Naive thymus-derived CD8-positive, alpha-beta T cell (primary cell): ENCODE measurements at regions not wholly inside any gene's neighbourhood (a gene's known extent, or its start where the extent isn't known, plus 50 kb on each side); places are given as distances from the start of the nearest gene placed in this dataset.

Experiments used
- ATAC-seq, 2 donors: fragments of 150-1000 bp; cut with Tn5 transposase in 1 of 2; sonication (Bioruptor Pico), chemical (Tn5 transposase) in 1 of 2; 1 replicate in 1 of 2; 2 replicates in 1 of 2; pipeline ENCODE4 v1.10.0; 2021; ENCODE audit warnings: mild to moderate bottlenecking in 2 of 2, moderate library complexity in 2 of 2
- POLR2A ChIA-PET: fragments of 350-600 bp; sonication (Branson Sonifier 250); formaldehyde crosslinking; loops from one replicate; lab custom pipeline; 2021; ENCODE audit warnings: antibody characterized with exemption; lab: Charles Lee
- DNase-seq, 10 donors: peaks; one replicate each; pipeline versions ENCODE4 v3.0.0 to v3.0.0-alpha.2; 2020 to 2022
- H3K27ac Mint-ChIP-seq, 10 donors: one replicate each; pipeline ENCODE4 v1.8.0; 2020 to 2022; ENCODE audit warnings: mild to moderate bottlenecking in 10 of 10, mixed read lengths in 10 of 10, moderate library complexity in 4 of 10, inconsistent platforms in 1 of 10
- H3K27me3 Mint-ChIP-seq, 5 donors: one replicate each; pipeline ENCODE4 v1.8.0; 2021 to 2022; ENCODE audit warnings: mixed read lengths in 5 of 5
- H3K36me3 Mint-ChIP-seq, 3 donors: one replicate each; pipeline ENCODE4 v1.8.0; 2020 to 2022; ENCODE audit warnings: mixed read lengths in 3 of 3, mild to moderate bottlenecking in 2 of 3, inconsistent platforms in 1 of 3
- H3K4me1 Mint-ChIP-seq, 4 donors: one replicate each; pipeline ENCODE4 v1.8.0; 2021 to 2022; ENCODE audit warnings: mixed read lengths in 4 of 4
- H3K4me3 Mint-ChIP-seq, 10 donors: one replicate each; pipeline ENCODE4 v1.8.0; 2020 to 2022; ENCODE audit warnings: mild to moderate bottlenecking in 10 of 10, mixed read lengths in 10 of 10, moderate library complexity in 6 of 10, inconsistent platforms in 1 of 10
- H3K9me3 Mint-ChIP-seq, 9 donors: one replicate each; pipeline ENCODE4 v1.8.0; 2020 to 2022; ENCODE audit warnings: mixed read lengths in 9 of 9, mild to moderate bottlenecking in 3 of 9, inconsistent platforms in 1 of 9, moderate library complexity in 1 of 9

DNA sequence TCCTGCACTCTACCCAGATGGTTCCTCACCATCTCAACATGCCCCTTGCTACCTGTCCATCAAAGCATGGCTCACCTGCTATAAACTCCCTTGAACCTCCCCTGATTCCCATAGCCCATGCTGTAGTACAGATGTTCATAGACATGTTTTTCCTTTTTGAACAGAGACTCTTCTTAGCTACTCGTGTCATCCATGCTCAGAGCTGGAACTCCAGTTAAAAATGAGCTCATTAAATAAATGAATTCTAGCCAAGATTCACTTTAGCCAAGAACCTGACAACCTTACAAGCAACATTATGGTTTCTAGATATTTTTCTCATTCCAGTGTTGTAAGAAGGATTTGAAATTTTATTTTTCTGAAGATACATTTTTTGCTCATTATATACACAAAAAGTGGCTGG is 65.0 kb downstream of the SCG2 start:
- H3K9me3 Mint-ChIP-seq, result peaks cover 0 to 14% (median 0%) of the 10 kb centered on the region in 9 donors
- POLR2A ChIA-PET, result no interaction called here
- H3K27me3 Mint-ChIP-seq, result peaks cover 0 to 15% (median 0%) of the 10 kb centered on the region in 5 donors
- DNase-seq, result no peak
- H3K27ac Mint-ChIP-seq, result no peak overlapping the region
- ATAC-seq, result no peak
- H3K4me3 Mint-ChIP-seq, result no peak overlapping the region
- no peaks in the 10 kb centered on the region for H3K4me1 Mint-ChIP-seq
- H3K36me3 Mint-ChIP-seq, result no peaks in the 10 kb centered on the region

DNA sequence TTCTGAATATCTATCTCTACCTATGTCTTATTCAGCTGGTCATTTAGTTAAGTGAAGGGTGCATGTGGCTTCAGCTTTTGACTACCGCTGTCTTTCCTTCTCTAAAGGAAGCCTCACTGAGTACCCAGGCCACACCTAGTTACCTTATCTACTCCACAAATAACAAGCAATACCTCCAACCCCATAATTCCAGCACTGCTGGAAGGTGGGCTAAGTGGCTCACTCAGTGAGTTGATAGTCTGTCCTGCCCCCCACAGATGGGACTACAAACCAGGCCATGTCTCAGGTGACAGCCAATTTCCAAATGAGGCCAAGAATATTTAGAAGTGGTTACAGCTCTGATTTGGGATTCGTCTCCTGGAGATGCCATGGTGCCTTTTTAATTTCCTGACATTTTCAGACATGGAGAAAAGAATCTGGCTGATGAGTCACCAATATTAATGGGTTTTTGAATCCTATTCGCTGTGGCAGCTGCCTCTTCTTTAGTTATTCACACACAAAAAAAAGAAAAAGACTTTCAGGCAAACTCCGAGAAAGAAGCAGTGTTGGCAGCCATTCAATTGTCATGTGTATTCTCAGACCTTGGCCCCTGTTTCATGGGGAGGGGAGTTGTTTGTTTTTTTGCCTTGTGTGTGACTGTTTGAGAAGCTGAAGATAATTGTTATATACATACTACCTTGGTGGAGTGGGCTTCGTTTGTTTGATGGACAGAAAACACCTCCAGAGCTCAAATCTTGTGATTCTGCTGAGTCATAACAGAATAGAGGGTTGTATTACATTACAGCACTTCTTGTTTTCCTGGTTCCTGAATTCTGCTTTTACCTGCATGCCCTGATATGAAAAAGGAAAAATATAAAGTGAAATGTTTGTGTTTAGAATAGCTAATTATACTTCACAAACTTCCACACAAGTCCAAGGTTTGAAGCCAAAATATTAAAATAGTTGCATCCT is 64.2 kb downstream of the SCG2 start:
- H3K9me3 Mint-ChIP-seq, result peaks cover 0 to 14% (median 0%) of the 10 kb centered on the region in 9 donors
- H3K4me1 Mint-ChIP-seq, result no peaks in the 10 kb centered on the region
- POLR2A ChIA-PET, result no interaction called here
- DNase-seq (no peak), ATAC-seq (no peak)
- peaks cover 0 to 15% (median 0%) of the 10 kb centered on the region in 5 donors for H3K27me3 Mint-ChIP-seq
- H3K27ac Mint-ChIP-seq, result no peak overlapping the region
- H3K4me3 Mint-ChIP-seq, result no peak overlapping the region
- H3K36me3 Mint-ChIP-seq, result no peaks in the 10 kb centered on the region

DNA sequence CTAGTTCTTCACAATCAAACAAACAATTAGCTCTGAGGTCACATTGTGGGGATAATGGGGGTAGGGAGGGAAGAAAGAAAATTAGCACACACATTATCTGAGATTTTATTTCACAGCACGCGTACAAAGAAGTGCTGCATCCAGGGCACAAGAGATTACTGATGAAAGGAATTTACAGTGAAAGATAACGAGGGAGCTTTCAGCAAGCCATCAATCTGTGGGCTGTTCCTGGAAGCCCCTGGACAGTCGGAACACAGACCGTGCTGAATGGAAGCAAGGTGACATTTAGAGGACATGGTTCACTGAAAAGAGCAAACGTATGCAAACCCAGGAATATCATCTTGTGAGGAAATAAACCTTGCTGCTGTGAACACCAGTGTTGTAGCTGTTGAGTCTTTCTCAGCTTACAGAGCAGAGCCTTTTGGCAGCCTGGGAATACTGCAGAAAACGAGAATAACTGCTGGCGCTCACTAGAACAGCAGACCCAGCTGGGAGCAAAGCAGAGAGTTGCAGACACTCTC is 63.2 kb downstream of the SCG2 start:
- no peak overlapping the region for H3K27ac Mint-ChIP-seq
- H3K27me3 Mint-ChIP-seq, result peaks cover 0 to 15% (median 0%) of the 10 kb centered on the region in 5 donors
- ATAC-seq (no peak), DNase-seq (no peak)
- peaks cover 0 to 14% (median 0%) of the 10 kb centered on the region in 9 donors for H3K9me3 Mint-ChIP-seq
- no peaks in the 10 kb centered on the region for H3K36me3 Mint-ChIP-seq
- no peaks in the 10 kb centered on the region for H3K4me1 Mint-ChIP-seq
- no peak overlapping the region for H3K4me3 Mint-ChIP-seq
- POLR2A ChIA-PET, result no interaction called here

DNA sequence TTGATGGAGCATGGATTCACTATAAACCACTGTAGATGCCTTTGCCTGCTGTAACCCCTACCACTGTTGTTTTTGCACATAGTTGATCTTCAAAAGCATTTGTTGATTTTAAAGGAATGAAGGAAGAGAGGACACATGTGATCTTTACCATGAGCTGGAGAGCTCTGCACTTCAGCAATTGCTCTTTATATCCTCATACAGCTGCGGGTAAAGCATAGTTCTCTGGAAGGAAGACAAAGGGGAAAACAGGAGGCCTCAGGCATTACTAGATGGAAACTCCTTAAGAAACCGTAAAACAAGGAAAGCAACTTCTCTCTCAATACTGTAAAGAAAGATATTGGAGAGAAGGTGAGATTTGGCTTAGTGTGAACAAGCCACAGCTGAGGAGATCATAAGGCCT is 60.6 kb downstream of the SCG2 start:
- Mint-ChIP-seq H3K4me3 (no peak overlapping the region), H3K27ac (no peak overlapping the region), H3K27me3 (peaks cover 0 to 12% (median 0%) of the 10 kb centered on the region in 5 donors), H3K36me3 (no peaks in the 10 kb centered on the region), H3K9me3 (peaks cover 0 to 9% (median 0%) of the 10 kb centered on the region in 9 donors), H3K4me1 (no peaks in the 10 kb centered on the region)
- DNase-seq (no peak), ATAC-seq (no peak)
- POLR2A ChIA-PET, result no interaction called here

DNA sequence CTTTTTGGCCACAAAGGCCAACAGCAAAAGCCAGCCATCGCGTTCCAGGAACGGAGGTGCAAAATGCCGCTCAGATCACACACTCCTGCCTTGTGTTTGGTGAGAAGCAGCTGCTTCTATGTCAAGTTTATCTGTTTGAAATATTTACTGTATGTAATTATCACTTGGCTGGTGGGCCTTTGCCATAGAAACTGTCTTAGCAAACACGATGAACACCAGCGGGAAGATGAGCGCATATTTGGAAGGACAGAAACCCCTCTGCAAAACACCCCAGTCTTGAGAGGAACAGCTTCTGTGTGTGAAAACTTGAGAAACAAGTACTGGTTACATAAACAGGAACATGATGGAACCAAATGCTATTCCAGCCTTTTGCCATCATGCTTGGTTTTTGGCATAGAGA is 59.7 kb downstream of the SCG2 start:
- Mint-ChIP-seq H3K9me3 (no peaks in the 10 kb centered on the region), H3K36me3 (no peaks in the 10 kb centered on the region), H3K4me3 (no peak overlapping the region), H3K4me1 (no peaks in the 10 kb centered on the region), H3K27ac (no peak overlapping the region), H3K27me3 (peaks cover 0 to 7% (median 0%) of the 10 kb centered on the region in 5 donors)
- POLR2A ChIA-PET, result no interaction called here
- ATAC-seq (no peak), DNase-seq (no peak)

DNA sequence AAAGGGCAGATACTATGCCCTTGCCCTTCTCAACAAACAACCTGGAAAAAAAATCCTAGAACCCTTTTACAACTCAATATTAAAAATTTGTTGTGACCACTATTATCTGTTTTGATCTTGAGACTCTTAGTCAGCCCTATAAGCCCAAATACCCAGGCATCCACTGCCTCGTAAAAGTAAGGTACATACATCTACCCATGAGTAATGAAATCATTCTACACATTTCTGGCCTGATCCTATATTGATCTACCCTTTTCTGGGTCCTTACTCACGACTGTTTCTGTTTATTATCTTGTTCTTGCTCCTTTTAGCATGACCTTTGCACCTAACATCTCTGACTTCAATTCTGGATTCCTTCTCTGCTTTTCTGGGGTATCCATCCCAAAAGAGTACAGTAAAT is 56.8 kb downstream of the SCG2 start:
- Mint-ChIP-seq H3K4me1 (no peaks in the 10 kb centered on the region), H3K36me3 (no peaks in the 10 kb centered on the region), H3K27me3 (peaks cover 0 to 9% (median 4%) of the 10 kb centered on the region in 5 donors), H3K4me3 (no peak overlapping the region), H3K27ac (no peak overlapping the region), H3K9me3 (no peaks in the 10 kb centered on the region)
- ATAC-seq, result no peak
- no peak for DNase-seq
- POLR2A ChIA-PET, result no interaction called here

DNA sequence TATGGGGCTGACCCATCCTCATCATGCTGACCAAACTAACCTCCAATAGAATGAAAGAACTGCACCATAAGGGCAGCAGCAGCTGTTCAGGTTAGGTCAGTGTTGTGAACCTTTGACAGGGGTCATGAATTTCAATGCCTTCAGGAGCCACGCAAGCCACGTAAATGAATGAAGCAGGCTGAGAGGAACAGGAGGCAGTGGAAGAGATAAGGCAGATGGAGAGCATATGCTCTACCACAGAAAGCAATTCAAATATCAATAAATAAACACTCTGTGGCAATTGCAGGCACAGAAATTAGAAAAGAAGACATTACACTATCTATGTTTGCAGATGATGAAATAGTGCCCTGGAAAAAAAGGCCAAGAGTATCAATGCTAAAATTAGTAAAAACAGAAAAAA is 56.3 kb downstream of the SCG2 start:
- H3K9me3 Mint-ChIP-seq, result peaks cover 0 to 1% (median 0%) of the 10 kb centered on the region in 9 donors
- no peaks in the 10 kb centered on the region for H3K4me1 Mint-ChIP-seq
- H3K27ac Mint-ChIP-seq, result no peak overlapping the region
- peaks cover 0 to 9% (median 8%) of the 10 kb centered on the region in 5 donors for H3K27me3 Mint-ChIP-seq
- POLR2A ChIA-PET, result no interaction called here
- H3K36me3 Mint-ChIP-seq, result no peaks in the 10 kb centered on the region
- H3K4me3 Mint-ChIP-seq, result no peak overlapping the region
- ATAC-seq (no peak), DNase-seq (no peak)
